ENCODE measurements at regions not wholly inside any gene's neighbourhood (a gene's known extent, or its start where the extent isn't known, plus 50 kb on each side); places are given as distances from the start of the nearest gene placed in this dataset.

- DNase-seq: no peak
- Mint-ChIP-seq H3K4me3 (no peak overlapping the region), H3K27me3 (peaks cover 26% of the 10 kb centered on the region), H3K4me1 (ENCODE audit: low read depth) (no peaks in the 10 kb centered on the region), H3K36me3 (ENCODE audit: low read depth) (no peaks in the 10 kb centered on the region), H3K27ac (no peak overlapping the region), H3K9me3 (peaks cover 4% of the 10 kb centered on the region)
Observed at GRCh38 chr1:112219267-112219666, 176.7 kb upstream of the CTTNBP2NL start.

- H3K4me1 Mint-ChIP-seq (ENCODE audit: low read depth): no peaks in the 10 kb centered on the region
- no peaks in the 10 kb centered on the region for H3K27me3 Mint-ChIP-seq
- H3K9me3 Mint-ChIP-seq: peaks cover 7% of the 10 kb centered on the region
- H3K4me3 Mint-ChIP-seq: no peak overlapping the region
- no peak overlapping the region for H3K27ac Mint-ChIP-seq
- DNase-seq: no peak
- no peaks in the 10 kb centered on the region for H3K36me3 Mint-ChIP-seq (ENCODE audit: low read depth)
Observed at GRCh38 chr1:112230232-112230631, 165.8 kb upstream of the CTTNBP2NL start.

- no peaks in the 10 kb centered on the region for H3K36me3 Mint-ChIP-seq (ENCODE audit: low read depth)
- H3K27me3 Mint-ChIP-seq: no peaks in the 10 kb centered on the region
- no peak overlapping the region for H3K27ac Mint-ChIP-seq
- H3K9me3 Mint-ChIP-seq: peaks cover 7% of the 10 kb centered on the region
- no peak overlapping the region for H3K4me3 Mint-ChIP-seq
- no peak for DNase-seq
- H3K4me1 Mint-ChIP-seq (ENCODE audit: low read depth): no peaks in the 10 kb centered on the region
Observed at GRCh38 chr1:112231331-112231730, 164.7 kb upstream of the CTTNBP2NL start.

GRCh38 chr1:112232848-112233247 is 163.2 kb upstream of the CTTNBP2NL start:
- DNase-seq: no peak
- Mint-ChIP-seq H3K27me3 (peaks cover 4% of the 10 kb centered on the region), H3K4me1 (ENCODE audit: low read depth) (no peaks in the 10 kb centered on the region), H3K36me3 (ENCODE audit: low read depth) (no peaks in the 10 kb centered on the region), H3K4me3 (no peak overlapping the region), H3K27ac (no peak overlapping the region), H3K9me3 (peaks cover 7% of the 10 kb centered on the region)

GRCh38 chr1:112234710-112235109 is 161.3 kb upstream of the CTTNBP2NL start:
- Mint-ChIP-seq H3K4me3 (no peak overlapping the region), H3K9me3 (no peaks in the 10 kb centered on the region), H3K4me1 (ENCODE audit: low read depth) (no peaks in the 10 kb centered on the region), H3K27ac (no peak overlapping the region), H3K36me3 (ENCODE audit: low read depth) (no peaks in the 10 kb centered on the region), H3K27me3 (peaks cover 11% of the 10 kb centered on the region)
- no peak for DNase-seq

- H3K4me3 Mint-ChIP-seq: no peak overlapping the region
- no peaks in the 10 kb centered on the region for H3K4me1 Mint-ChIP-seq (ENCODE audit: low read depth)
- H3K9me3 Mint-ChIP-seq: no peaks in the 10 kb centered on the region
- no peak for DNase-seq
- no peaks in the 10 kb centered on the region for H3K36me3 Mint-ChIP-seq (ENCODE audit: low read depth)
- H3K27me3 Mint-ChIP-seq: peaks cover 26% of the 10 kb centered on the region
- no peak overlapping the region for H3K27ac Mint-ChIP-seq
Observed at GRCh38 chr1:112237983-112238545, 157.9 kb upstream of the CTTNBP2NL start.

GRCh38 chr1:112239683-112240330 is 156.2 kb upstream of the CTTNBP2NL start:
- no peak overlapping the region for H3K27ac Mint-ChIP-seq
- DNase-seq: no peak
- H3K4me3 Mint-ChIP-seq: no peak overlapping the region
- H3K36me3 Mint-ChIP-seq (ENCODE audit: low read depth): no peaks in the 10 kb centered on the region
- peaks cover 28% of the 10 kb centered on the region for H3K27me3 Mint-ChIP-seq
- H3K4me1 Mint-ChIP-seq (ENCODE audit: low read depth): no peaks in the 10 kb centered on the region
- H3K9me3 Mint-ChIP-seq: no peaks in the 10 kb centered on the region

- Mint-ChIP-seq H3K36me3 (ENCODE audit: low read depth) (no peaks in the 10 kb centered on the region), H3K27ac (no peak overlapping the region), H3K4me1 (ENCODE audit: low read depth) (no peaks in the 10 kb centered on the region), H3K9me3 (no peaks in the 10 kb centered on the region), H3K4me3 (no peak overlapping the region), H3K27me3 (peaks cover 31% of the 10 kb centered on the region)
- DNase-seq: no peak
Observed at GRCh38 chr1:112242470-112242869, 153.5 kb upstream of the CTTNBP2NL start.

- H3K36me3 Mint-ChIP-seq (ENCODE audit: low read depth): no peaks in the 10 kb centered on the region
- no peak for DNase-seq
- no peaks in the 10 kb centered on the region for H3K9me3 Mint-ChIP-seq
- H3K4me3 Mint-ChIP-seq: no peak overlapping the region
- H3K27ac Mint-ChIP-seq: no peak overlapping the region
- peaks cover 24% of the 10 kb centered on the region for H3K27me3 Mint-ChIP-seq
- H3K4me1 Mint-ChIP-seq (ENCODE audit: low read depth): no peaks in the 10 kb centered on the region
Observed at GRCh38 chr1:112244131-112244530, 151.9 kb upstream of the CTTNBP2NL start.

GRCh38 chr1:112245114-112245513 is 150.9 kb upstream of the CTTNBP2NL start:
- H3K36me3 Mint-ChIP-seq (ENCODE audit: low read depth): no peaks in the 10 kb centered on the region
- H3K4me3 Mint-ChIP-seq: no peak overlapping the region

GRCh38 chr1:112247036-112247597 is 148.9 kb upstream of the CTTNBP2NL start:
- no peak overlapping the region for H3K4me3 Mint-ChIP-seq
- H3K27me3 Mint-ChIP-seq: peaks cover 15% of the 10 kb centered on the region
- H3K9me3 Mint-ChIP-seq: no peaks in the 10 kb centered on the region
- no peaks in the 10 kb centered on the region for H3K4me1 Mint-ChIP-seq (ENCODE audit: low read depth)
- no peak overlapping the region for H3K27ac Mint-ChIP-seq
- H3K36me3 Mint-ChIP-seq (ENCODE audit: low read depth): no peaks in the 10 kb centered on the region
- no peak for DNase-seq

More at GRCh38 chr1:112245114-112245513, 150.9 kb upstream of the CTTNBP2NL start:
- DNase-seq: no peak
- no peak overlapping the region for H3K27ac Mint-ChIP-seq
- H3K27me3 Mint-ChIP-seq: peaks cover 23% of the 10 kb centered on the region
- H3K4me1 Mint-ChIP-seq (ENCODE audit: low read depth): no peaks in the 10 kb centered on the region
- H3K9me3 Mint-ChIP-seq: no peaks in the 10 kb centered on the region

GRCh38 chr1:112247961-112248360 is 148.1 kb upstream of the CTTNBP2NL start:
- Mint-ChIP-seq H3K27me3 (peaks cover 15% of the 10 kb centered on the region), H3K4me1 (ENCODE audit: low read depth) (no peaks in the 10 kb centered on the region), H3K4me3 (no peak overlapping the region), H3K27ac (no peak overlapping the region), H3K9me3 (no peaks in the 10 kb centered on the region), H3K36me3 (ENCODE audit: low read depth) (no peaks in the 10 kb centered on the region)
- no peak for DNase-seq

- Mint-ChIP-seq H3K27me3 (peaks cover 31% of the 10 kb centered on the region), H3K36me3 (ENCODE audit: low read depth) (no peaks in the 10 kb centered on the region), H3K27ac (no peak overlapping the region), H3K4me3 (no peak overlapping the region), H3K4me1 (ENCODE audit: low read depth) (no peaks in the 10 kb centered on the region), H3K9me3 (no peaks in the 10 kb centered on the region)
- no peak for DNase-seq
Observed at GRCh38 chr1:112250892-112251291, 145.1 kb upstream of the CTTNBP2NL start.

GRCh38 chr1:112251766-112252506 is 144.1 kb upstream of the CTTNBP2NL start:
- no peaks in the 10 kb centered on the region for H3K4me1 Mint-ChIP-seq (ENCODE audit: low read depth)
- no peak overlapping the region for H3K27ac Mint-ChIP-seq
- H3K9me3 Mint-ChIP-seq: no peaks in the 10 kb centered on the region
- no peak overlapping the region for H3K4me3 Mint-ChIP-seq
- no peak for DNase-seq
- H3K27me3 Mint-ChIP-seq: peaks cover 40% of the 10 kb centered on the region
- no peaks in the 10 kb centered on the region for H3K36me3 Mint-ChIP-seq (ENCODE audit: low read depth)

GRCh38 chr1:112253366-112253765 is 142.6 kb upstream of the CTTNBP2NL start:
- H3K4me3 Mint-ChIP-seq: no peak overlapping the region
- no peaks in the 10 kb centered on the region for H3K9me3 Mint-ChIP-seq
- no peaks in the 10 kb centered on the region for H3K36me3 Mint-ChIP-seq (ENCODE audit: low read depth)
- no peaks in the 10 kb centered on the region for H3K4me1 Mint-ChIP-seq (ENCODE audit: low read depth)
- H3K27ac Mint-ChIP-seq: no peak overlapping the region
- no peak for DNase-seq
- peaks cover 43% of the 10 kb centered on the region for H3K27me3 Mint-ChIP-seq
